GM13977 (cell line): ENCODE measurements at regions not wholly inside any gene's neighbourhood (a gene's known extent, or its start where the extent isn't known, plus 50 kb on each side); places are given as distances from the start of the nearest gene placed in this dataset.

ENCODE experiments used
- DNase-seq: peaks from one replicate; pipeline ENCODE4 v3.0.0; 2012; ENCODE audit warnings: low spot score
- in situ Hi-C: fragments of 300-500 bp; cut with MboI; formaldehyde crosslinking; loops from one replicate; pipeline ENCODE4 v1.12.0; 2022; ENCODE audit warnings: low sequenced_read_pairs, low pct_unique_long_range_greater_than_20kb, mixed read lengths, inconsistent platforms; ENCODE audit not compliant: unreplicated experiment
- TF ChIP-seq, protein P1 (sequence below): IDR thresholded peaks from 2 replicates; pipeline ENCODE4 v1.5.1; 2012; ENCODE audit warnings: mild to moderate bottlenecking, control low read depth; ENCODE audit not compliant: insufficient read depth; ENCODE audit errors: extremely low read depth, missing control alignments

DNA sequence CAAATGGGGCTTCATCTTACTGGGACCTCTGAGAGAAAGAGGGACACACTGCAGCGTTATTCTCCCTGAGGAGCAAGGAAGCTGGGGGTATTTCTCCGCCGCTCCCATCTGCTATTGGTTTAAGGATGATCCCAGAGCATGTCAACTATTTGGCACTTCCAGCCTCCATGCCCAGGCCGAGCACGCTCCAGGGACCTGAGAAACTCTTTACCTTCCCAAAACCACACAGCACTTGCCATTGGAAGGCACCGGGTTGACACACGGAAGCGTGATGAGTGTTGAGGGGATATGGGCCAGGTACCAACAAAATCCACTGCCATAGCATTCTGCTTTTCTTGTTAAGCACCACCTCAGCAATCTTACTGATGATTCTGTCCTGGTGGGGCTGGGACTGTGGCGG is 92.4 kb upstream of the SLC24A3 start:
- TF ChIP-seq, protein P1, sequence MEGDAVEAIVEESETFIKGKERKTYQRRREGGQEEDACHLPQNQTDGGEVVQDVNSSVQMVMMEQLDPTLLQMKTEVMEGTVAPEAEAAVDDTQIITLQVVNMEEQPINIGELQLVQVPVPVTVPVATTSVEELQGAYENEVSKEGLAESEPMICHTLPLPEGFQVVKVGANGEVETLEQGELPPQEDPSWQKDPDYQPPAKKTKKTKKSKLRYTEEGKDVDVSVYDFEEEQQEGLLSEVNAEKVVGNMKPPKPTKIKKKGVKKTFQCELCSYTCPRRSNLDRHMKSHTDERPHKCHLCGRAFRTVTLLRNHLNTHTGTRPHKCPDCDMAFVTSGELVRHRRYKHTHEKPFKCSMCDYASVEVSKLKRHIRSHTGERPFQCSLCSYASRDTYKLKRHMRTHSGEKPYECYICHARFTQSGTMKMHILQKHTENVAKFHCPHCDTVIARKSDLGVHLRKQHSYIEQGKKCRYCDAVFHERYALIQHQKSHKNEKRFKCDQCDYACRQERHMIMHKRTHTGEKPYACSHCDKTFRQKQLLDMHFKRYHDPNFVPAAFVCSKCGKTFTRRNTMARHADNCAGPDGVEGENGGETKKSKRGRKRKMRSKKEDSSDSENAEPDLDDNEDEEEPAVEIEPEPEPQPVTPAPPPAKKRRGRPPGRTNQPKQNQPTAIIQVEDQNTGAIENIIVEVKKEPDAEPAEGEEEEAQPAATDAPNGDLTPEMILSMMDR, result no peak
- DNase-seq, result no peak
- in situ Hi-C loops, result no loop called here

DNA sequence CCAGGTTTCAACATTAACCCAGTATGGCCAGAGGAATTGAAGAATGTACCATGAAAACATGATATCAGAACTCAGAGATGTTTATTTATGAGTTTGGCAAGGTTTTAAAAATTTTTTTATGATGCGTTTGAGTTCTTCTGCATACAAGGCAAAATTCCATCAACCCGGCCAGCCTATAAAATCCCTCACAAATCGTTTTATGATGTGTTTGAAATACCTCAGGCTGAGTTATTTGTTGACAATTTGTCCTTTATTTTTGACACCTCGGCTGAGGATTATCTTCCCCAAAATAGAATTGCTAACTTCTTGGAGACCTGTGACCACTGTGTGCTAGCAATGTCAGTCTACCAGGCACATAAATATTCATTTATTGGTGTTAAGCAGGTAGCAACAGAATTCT is 91.9 kb upstream of the SLC24A3 start:
- TF ChIP-seq, protein P1, result no peak
- in situ Hi-C loops, result no loop called here
- no peak for DNase-seq

DNA sequence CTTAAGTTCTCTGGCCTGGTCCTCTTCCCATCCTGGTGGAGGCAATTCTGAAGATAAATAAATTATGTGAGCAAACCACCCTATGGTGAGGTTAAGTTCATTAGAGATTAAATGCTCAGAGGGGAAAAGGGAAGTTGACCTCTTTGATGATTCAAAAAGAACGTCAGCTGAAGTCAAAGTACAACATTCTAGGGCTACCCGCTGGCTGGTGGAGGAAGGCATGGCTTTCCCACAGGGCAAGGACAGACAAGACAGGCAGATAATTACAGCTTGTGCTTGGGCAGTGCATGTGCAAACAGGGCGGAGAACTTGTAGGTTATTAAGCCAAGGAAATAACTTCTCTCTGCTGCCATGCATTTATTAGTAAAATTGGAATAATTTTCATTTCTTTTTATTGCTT is 91.0 kb upstream of the SLC24A3 start:
- in situ Hi-C loops, result no loop called here
- TF ChIP-seq, protein P1, result no peak
- DNase-seq, result no peak

- in situ Hi-C loops, result no loop called here
- TF ChIP-seq, protein P1, result no peak
- no peak for DNase-seq
Measured at GRCh38 chr20:19121916-19122315, 90.5 kb upstream of the SLC24A3 start.

- TF ChIP-seq, protein P1, result no peak
- DNase-seq, result no peak
- in situ Hi-C loops, result no loop called here
Measured at GRCh38 chr20:19122395-19122794, 90.0 kb upstream of the SLC24A3 start.

- in situ Hi-C loops, result no loop called here
- TF ChIP-seq, protein P1, result no peak
- DNase-seq, result no peak
Measured at GRCh38 chr20:19125508-19125907, 86.9 kb upstream of the SLC24A3 start.

- DNase-seq, result no peak
- TF ChIP-seq, protein P1, result no peak
- in situ Hi-C loops, result no loop called here
Measured at GRCh38 chr20:19129306-19129705, 83.1 kb upstream of the SLC24A3 start.
